ENCODE measurements at regions not wholly inside any gene's neighbourhood (a gene's known extent, or its start where the extent isn't known, plus 50 kb on each side); places are given as distances from the start of the nearest gene placed in this dataset.

- no peak for DNase-seq
These were observed 655.0 kb downstream of the EPHA3 start for GRCh38 chr3:89762405-89762804.

DNA sequence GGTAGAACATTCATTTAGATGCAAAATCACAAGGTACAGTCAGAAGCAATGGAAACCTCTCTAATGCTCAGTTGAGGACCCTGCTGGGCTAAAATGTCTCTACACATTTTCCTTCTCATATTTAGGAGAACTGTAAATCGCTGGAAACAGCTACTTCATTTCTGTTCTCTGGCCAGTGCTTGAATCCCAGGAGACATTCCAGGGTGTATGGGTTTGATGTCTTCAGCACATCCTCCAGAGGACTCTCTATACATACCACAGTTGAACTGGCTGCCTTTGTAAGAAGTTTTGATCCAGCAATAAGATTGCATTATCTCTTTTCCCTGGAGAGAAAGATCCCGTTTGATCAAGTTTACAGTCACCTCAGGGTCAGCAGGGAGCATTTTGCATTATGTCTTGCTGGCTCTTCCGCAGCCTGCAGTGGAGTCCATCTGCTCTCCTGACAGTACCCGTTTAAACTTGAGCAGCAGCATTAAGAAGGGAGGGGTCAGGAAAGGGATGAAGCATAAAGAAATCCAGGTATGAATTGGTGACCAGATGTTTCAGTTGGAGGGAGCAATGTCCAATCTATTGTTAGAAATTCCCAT, 676.0 kb downstream of the EPHA3 start:
- no peak for DNase-seq

DNA sequence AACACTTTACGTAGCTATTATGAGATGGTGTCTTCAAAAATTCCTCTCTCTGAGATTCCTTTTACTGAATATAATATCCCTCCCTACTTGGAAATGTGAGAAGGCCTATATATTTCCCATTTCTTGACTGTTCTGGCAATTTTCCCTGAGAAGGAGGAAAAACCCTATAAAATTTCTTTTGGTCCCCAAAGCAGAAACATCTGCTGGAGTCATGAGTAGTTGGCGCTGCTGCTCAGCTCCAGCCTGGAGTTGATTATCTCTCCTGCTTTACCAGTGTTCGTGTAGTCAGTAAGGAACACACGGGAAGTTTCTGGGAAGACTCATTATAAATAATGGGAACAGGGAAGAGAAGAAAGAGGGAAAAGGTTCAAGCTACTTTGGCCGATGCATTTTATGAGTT, 680.1 kb downstream of the EPHA3 start:
- DNase-seq: no peak

DNA sequence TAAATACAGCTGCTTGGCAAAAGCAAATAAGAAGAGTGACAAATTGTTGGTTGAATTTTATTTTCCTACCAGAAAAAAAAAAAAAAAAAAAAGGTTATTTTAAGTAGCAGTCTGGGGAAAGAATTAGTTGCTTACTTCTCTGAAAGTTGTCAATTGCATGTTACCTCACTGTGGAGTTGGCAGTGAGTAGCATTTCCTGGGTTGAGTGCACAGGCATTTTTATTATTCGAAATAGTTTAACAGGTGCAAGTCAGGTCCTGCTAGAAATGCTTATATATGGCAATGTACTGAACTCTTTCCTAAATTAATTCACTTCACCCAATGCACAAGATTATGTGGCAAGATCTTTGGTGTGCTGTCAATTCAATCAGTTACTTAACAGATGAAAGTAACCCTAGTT, 680.6 kb downstream of the EPHA3 start:
- DNase-seq: no peak

- DNase-seq: no peak
These were observed 688.1 kb downstream of the EPHA3 start for GRCh38 chr3:89795506-89795905.

GRCh38 chr3:89802881-89803280, 695.5 kb downstream of the EPHA3 start:
- DNase-seq: no peak

GRCh38 chr3:89803711-89804110, 696.3 kb downstream of the EPHA3 start:
- no peak for DNase-seq

- DNase-seq: no peak
These were observed 698.7 kb downstream of the EPHA3 start for GRCh38 chr3:89806166-89806565.

- no peak for DNase-seq
These were observed 701.3 kb downstream of the EPHA3 start for GRCh38 chr3:89808680-89809197.

GRCh38 chr3:89813500-89813899, 706.1 kb downstream of the EPHA3 start:
- no peak for DNase-seq

GRCh38 chr3:89841041-89841440, 733.6 kb downstream of the EPHA3 start:
- DNase-seq: no peak

- no peak for DNase-seq
These were observed 737.6 kb downstream of the EPHA3 start for GRCh38 chr3:89845053-89845452.

DNA sequence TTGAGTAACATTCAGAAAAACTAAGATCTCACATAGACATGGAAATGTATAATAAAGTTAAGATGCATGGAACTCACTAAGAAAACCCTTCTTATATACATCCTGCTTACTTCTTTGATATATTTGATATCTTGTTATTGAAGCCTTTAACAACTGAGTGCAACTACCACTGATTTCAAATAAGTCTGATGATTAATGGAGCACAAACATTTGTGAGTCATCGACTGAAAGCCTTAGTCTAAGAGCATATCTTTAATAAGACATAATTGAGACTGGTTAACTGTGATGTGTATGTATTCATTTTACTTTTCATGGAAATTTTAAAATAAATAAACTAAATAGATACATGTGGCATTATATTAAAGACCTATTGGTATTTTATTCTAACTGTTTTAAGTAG, 740.5 kb downstream of the EPHA3 start:
- no peak for DNase-seq

DNA sequence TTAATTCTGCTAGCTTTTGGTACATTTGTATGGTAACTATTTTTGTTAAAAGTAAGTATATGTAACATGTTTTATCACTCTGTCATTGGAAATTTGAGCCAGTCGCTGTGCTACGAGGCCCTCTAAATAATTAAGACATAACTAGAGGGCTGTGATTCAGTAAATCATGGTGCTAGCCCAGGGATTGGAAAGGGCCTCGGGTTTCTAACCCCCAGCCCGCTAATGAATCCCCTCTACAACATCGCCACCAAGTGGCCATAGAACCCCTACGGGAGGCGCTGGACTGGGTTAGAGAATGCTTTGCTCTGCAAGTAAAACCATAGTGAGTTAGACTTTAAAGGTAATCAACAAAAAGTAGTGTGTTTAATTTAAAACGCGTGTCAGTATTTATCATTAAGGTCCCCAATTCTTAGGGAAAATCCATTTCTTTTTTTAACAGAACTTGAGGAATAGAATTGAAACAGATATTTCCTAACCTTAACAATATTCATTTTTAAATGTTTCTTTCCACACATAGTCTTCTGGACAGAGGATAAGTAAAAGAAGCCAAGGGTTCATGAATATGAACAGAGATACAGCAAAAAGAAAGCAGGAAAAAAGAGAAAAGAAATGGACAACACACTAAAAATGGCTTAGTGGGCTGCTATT, 744.7 kb downstream of the EPHA3 start:
- peak; percentile 29 for DNase-seq

DNA sequence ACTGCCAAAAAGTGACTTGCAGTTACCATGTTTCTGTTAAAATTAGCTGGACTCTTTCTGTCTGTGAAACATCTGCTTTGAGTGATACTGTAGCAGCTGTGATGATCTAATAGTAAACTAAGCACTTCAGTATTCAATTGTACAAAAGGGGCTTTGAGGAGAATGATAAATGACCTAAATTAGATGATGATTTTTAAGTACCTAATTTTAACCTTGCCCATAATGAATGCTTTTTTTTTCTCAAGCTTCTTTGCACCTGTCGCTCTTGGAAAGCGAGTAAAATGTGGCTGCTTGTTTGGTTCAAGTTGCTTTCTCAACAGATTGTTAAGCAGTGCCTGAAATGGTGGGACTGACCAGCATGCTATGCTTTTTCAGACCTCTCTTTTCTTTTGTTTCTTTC, 752.3 kb downstream of the EPHA3 start:
- no peak for DNase-seq

DNA sequence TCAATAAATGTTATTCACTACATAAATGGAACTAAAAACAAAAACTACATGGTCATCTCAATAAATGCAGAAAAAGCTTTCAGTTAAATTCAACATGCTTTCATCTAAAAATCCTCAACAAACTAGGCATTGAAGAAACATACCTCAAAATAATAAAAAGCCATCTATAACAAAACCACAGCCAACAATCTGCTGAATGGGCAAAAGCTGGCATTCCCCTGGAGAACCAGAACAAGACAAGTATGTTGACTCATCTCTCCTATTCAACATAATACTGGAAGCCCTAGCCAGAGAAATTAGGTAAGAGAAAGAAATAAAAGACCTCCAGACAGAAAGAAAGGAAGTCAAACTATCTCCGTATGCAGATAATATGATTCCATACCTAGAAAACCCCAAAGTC, 759.9 kb downstream of the EPHA3 start:
- DNase-seq: no peak

DNA sequence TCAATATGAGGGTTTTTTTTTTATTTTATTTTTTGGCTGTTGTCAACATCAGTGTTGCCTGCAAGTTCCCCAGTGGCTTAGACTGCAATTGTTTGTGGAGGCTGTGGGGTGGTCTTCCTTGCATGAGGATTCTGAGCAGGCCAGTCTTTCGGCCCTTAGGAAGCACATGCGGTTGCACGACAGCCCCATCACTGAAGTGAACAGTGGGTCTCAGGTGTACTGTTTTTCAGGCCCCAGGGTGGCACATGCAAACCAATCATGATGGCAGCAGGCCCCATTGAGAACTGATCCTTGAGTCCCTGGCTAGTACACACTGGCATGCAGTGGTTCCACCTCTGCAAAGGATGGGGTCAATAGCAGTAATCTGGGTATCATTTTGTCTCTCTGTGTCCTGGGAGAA, 768.7 kb downstream of the EPHA3 start:
- DNase-seq: no peak

- no peak for DNase-seq
These were observed 769.8 kb downstream of the EPHA3 start for GRCh38 chr3:89877230-89877629.

DNA sequence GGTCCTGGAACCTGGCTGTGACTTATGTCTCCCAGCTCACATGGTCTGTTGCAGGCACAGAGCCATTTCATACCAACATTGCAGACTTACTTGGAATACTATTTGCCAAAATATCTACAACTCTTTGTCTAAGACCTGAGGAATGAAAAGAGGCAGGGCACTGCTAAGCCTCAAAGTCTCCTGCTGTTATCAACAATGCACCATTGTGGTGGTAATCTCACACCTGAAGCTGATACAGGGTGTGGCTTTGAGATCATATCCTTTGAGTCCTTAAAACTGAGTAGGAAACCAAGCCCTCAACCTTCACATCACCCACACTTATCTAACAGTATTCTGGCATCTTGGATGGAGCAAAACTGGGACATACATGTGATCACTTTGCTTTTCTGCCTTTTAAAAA, 782.0 kb downstream of the EPHA3 start:
- DNase-seq: no peak

DNA sequence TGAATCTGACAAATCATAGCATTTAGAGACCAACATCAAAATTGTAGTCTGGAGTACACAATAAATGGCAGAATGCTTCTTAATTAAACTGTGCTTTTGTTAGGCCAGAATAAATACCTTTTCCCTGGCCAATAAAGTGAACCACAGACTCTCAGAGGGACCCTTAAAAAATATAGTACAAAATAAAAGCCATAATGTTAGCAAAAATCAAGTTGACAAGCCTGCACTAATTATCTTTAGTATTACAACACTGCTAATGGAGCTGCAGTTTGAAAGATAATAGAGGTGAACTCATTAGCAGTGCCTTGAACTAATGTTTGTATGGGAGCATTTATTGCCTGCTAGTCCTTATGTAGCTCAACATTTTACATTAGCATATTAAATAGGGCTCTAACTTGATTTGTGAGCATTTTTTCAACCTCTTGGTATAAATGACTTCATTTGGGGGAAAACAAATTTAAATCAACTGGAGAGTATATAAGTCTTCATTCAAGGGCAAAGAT, 801.3 kb downstream of the EPHA3 start:
- no peak for DNase-seq

DNA sequence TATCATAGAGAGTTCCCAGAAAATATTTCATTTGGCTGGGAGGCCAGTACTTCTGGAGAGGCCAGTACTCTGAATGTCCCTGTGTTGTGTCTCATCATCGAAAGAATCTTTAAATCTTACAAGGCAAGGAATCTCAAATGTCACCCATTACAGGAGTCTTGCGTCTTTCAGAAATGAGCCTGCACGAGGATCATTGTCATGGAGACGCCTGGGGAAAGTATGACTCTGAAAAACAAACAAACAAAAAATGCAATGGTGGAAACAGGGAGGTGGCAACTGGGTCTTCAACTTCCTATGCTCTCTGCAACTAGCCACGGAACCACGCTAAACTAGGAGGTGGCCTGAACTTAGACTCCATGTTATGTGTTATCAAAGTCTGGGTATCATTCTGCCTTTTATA, 804.6 kb downstream of the EPHA3 start:
- DNase-seq: no peak

GRCh38 chr3:89923921-89924610, 816.6 kb downstream of the EPHA3 start:
- no peak for DNase-seq

- no peak for DNase-seq
These were observed 818.6 kb downstream of the EPHA3 start for GRCh38 chr3:89925976-89926375.

DNA sequence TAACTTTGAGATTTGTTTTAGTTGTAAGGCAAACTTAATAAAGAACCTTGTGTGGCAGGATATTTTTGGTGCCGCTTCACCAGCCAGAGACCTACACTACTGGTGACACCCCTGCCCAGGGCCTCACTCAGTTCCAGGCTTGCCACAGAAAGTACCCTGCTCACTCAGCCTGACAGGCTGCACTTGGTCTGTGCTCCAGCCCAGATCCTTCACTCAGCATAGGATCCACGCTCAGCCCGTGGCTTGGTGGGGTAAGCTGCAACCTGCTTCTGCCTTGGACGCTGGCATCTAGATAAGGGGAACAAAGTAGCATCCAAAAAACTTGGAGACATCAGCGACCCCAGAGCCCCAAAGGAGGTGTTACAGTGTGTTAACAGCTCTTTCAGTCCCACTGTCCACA, 825.5 kb downstream of the EPHA3 start:
- no peak for DNase-seq
